Kidney (tissue), 13 donors: ENCODE measurements at regions not wholly inside any gene's neighbourhood (a gene's known extent, or its start where the extent isn't known, plus 50 kb on each side); places are given as distances from the start of the nearest gene placed in this dataset.

Source experiments
- DNase-seq, 5 donors: peaks; one replicate each; pipeline ENCODE4 v3.0.0-alpha.2; 2013 to 2020
- FAIRE-seq: peaks from 2 replicates; lab custom pipeline; 2012; peaks lifted over from hg19 to GRCh38; lab: Jason Lieb, UNC
- H3K27ac ChIP-seq, 2 donors: one replicate each; pipeline ENCODE4 v1.7.0; 2013; ENCODE audit warnings: low read depth in 2 of 2, low read length in 2 of 2, inconsistent platforms in 1 of 2
- H3K27me3 ChIP-seq: one replicate; pipeline ENCODE4 v1.7.1; 2013; ENCODE audit warnings: low read length, inconsistent platforms; ENCODE audit not compliant: control insufficient read depth, insufficient read depth
- H3K36me3 ChIP-seq, 3 donors: one replicate each; pipeline versions ENCODE4 v1.7.0 to v1.7.1; 2013; ENCODE audit warnings: low read length in 3 of 3, control low read depth in 1 of 3, inconsistent platforms in 1 of 3; ENCODE audit not compliant: insufficient read depth in 3 of 3, control insufficient read depth in 2 of 3
- H3K4me1 ChIP-seq, 3 donors: one replicate each; pipeline versions ENCODE4 v1.7.0 to v1.7.1; 2013; ENCODE audit warnings: low read length in 3 of 3, inconsistent platforms in 1 of 3, low read depth in 1 of 3; ENCODE audit not compliant: control insufficient read depth in 2 of 3, insufficient read depth in 2 of 3
- H3K4me3 ChIP-seq, 3 donors: one replicate each; pipeline versions ENCODE4 v1.7.0 to v1.8.1; 2013; ENCODE audit warnings: low read length in 3 of 3, control low read depth in 1 of 3, inconsistent platforms in 1 of 3
- H3K9ac ChIP-seq, 3 donors: one replicate each; pipeline versions ENCODE4 v1.7.0 to v1.7.1; 2013; ENCODE audit warnings: low read length in 3 of 3, control low read depth in 1 of 3, inconsistent platforms in 1 of 3
- H3K9me3 ChIP-seq, 3 donors: one replicate each; pipeline versions ENCODE4 v1.7.0 to v1.7.1; 2013; ENCODE audit warnings: low read length in 3 of 3, control low read depth in 1 of 3, inconsistent platforms in 1 of 3; ENCODE audit not compliant: control insufficient read depth in 2 of 3, insufficient read depth in 1 of 3
- intact Hi-C: fragments of 100-400 bp; cut with DNase I; formaldehyde crosslinking; loops from one replicate; pipeline ENCODE4 v1.11.1; 2022
- TF ChIP-seq, protein P1 (sequence below): IDR thresholded peaks from 3 replicates; pipeline ENCODE4 v1.5.1; 2012; ENCODE audit warnings: mild to moderate bottlenecking, moderate library complexity, borderline replicate concordance; ENCODE audit not compliant: insufficient read depth; ENCODE audit errors: extremely low read depth
- donor health status: control.
- donor health status: control.
- donor health status: control.
- donor health status: control.
- donor health status: control.
- donor health status: DM: yes; HTN: yes; CAD: no.
- donor health status: Normal renal cell carcinoma (clear cell type).

- FAIRE-seq = no peak
- H3K4me1 ChIP-seq = no peaks in the 10 kb centered on the region
- H3K36me3 ChIP-seq = no peaks in the 10 kb centered on the region
- no peak for DNase-seq
- H3K27me3 ChIP-seq = no peaks in the 10 kb centered on the region
- no peaks in the 10 kb centered on the region for H3K9me3 ChIP-seq
- H3K4me3 ChIP-seq = no peak overlapping the region
- TF ChIP-seq, protein P1, sequence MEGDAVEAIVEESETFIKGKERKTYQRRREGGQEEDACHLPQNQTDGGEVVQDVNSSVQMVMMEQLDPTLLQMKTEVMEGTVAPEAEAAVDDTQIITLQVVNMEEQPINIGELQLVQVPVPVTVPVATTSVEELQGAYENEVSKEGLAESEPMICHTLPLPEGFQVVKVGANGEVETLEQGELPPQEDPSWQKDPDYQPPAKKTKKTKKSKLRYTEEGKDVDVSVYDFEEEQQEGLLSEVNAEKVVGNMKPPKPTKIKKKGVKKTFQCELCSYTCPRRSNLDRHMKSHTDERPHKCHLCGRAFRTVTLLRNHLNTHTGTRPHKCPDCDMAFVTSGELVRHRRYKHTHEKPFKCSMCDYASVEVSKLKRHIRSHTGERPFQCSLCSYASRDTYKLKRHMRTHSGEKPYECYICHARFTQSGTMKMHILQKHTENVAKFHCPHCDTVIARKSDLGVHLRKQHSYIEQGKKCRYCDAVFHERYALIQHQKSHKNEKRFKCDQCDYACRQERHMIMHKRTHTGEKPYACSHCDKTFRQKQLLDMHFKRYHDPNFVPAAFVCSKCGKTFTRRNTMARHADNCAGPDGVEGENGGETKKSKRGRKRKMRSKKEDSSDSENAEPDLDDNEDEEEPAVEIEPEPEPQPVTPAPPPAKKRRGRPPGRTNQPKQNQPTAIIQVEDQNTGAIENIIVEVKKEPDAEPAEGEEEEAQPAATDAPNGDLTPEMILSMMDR = no peak
- H3K27ac ChIP-seq = no peak overlapping the region
- no peak overlapping the region for H3K9ac ChIP-seq
- intact Hi-C loops = no loop called here
These were observed 104.4 kb upstream of the ESX1 start for GRCh38 chrX:104359124-104359523.

DNA sequence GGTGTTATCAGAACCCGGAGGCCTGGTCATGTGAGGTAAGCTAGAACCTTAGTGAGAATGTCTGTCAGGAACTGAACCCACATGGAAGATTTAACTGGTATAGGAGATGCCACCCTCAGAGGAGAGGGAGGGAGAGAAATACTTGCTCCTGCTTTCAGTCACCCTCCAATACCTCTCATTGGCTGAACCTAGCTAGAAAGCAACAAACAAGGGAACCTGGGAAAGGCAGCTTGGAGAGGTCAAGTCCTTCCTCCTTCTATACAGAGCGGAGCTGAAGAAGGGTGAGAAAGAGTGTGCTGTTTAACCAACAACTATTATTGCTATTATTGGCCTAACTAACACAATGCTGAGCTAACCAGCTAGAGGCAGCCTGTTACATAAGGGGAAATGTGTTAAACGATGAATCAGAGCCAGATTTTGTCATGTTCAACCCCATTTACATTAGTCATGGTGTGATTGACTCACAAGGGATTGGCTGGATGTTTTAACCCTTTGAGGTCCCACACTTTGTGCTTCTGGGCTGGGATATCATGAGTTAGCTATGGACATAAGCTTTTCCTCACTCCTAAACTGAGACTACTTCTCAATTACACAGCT lies 96.5 kb upstream of the ESX1 start:
- H3K4me3 ChIP-seq = no peak overlapping the region
- no peak overlapping the region for H3K9ac ChIP-seq
- no peaks in the 10 kb centered on the region for H3K36me3 ChIP-seq
- H3K9me3 ChIP-seq = no peaks in the 10 kb centered on the region
- intact Hi-C loops = no loop called here
- no peak for DNase-seq
- H3K27me3 ChIP-seq = peaks cover 6% of the 10 kb centered on the region
- TF ChIP-seq, protein P1 = no peak
- H3K27ac ChIP-seq = no peak overlapping the region
- no peak for FAIRE-seq
- no peaks in the 10 kb centered on the region for H3K4me1 ChIP-seq

GRCh38 chrX:104347860-104348259 lies 93.1 kb upstream of the ESX1 start:
- H3K27me3 ChIP-seq = peaks cover 4% of the 10 kb centered on the region
- H3K4me1 ChIP-seq = no peaks in the 10 kb centered on the region
- no peak overlapping the region for H3K9ac ChIP-seq
- no peak overlapping the region for H3K4me3 ChIP-seq
- H3K27ac ChIP-seq = no peak overlapping the region
- TF ChIP-seq, protein P1 = no peak
- DNase-seq (no peak), FAIRE-seq (no peak)
- no peaks in the 10 kb centered on the region for H3K9me3 ChIP-seq
- H3K36me3 ChIP-seq = no peaks in the 10 kb centered on the region
- intact Hi-C loops = no loop called here
